ENCODE measurements at regions not wholly inside any gene's neighbourhood (a gene's known extent, or its start where the extent isn't known, plus 50 kb on each side); places are given as distances from the start of the nearest gene placed in this dataset.

GRCh38 chr1:173303984-173304383 lies 96.9 kb upstream of the TNFSF4 start:
- H3K4me3 ChIP-seq (ENCODE audit: low read length in 3 of 3): no peak overlapping the region
- DNase-seq: no peak
- H3K27ac ChIP-seq (ENCODE audit: low read depth in 2 of 2, low read length in 2 of 2): no peak overlapping the region
- intact Hi-C loops (cut with DNase I): no loop called here
- no peaks in the 10 kb centered on the region for H3K36me3 ChIP-seq (ENCODE audit: control insufficient read depth in 2 of 3, insufficient read depth in 3 of 3, low read length in 3 of 3)
- no peaks in the 10 kb centered on the region for H3K4me1 ChIP-seq (ENCODE audit: control insufficient read depth in 2 of 3, insufficient read depth in 2 of 3, low read depth in 1 of 3, low read length in 3 of 3)
- no peaks in the 10 kb centered on the region for H3K9me3 ChIP-seq (ENCODE audit: control insufficient read depth in 2 of 3, insufficient read depth in 1 of 3, low read length in 3 of 3)
- no peak for FAIRE-seq
- H3K27me3 ChIP-seq (ENCODE audit: control insufficient read depth, insufficient read depth, low read length): no peaks in the 10 kb centered on the region
- no peak overlapping the region for H3K9ac ChIP-seq (ENCODE audit: low read length in 3 of 3)
- no peak for TF ChIP-seq CTCF (IDR thresholded peaks at IDR 0.05; ENCODE audit: borderline replicate concordance, extremely low read depth, insufficient read depth)

GRCh38 chr1:173304529-173305227 lies 97.5 kb upstream of the TNFSF4 start:
- TF ChIP-seq CTCF (IDR thresholded peaks at IDR 0.05; ENCODE audit: borderline replicate concordance, extremely low read depth, insufficient read depth): no peak
- FAIRE-seq (no peak), DNase-seq (no peak)
- Histone ChIP-seq H3K4me1 (ENCODE audit: control insufficient read depth in 2 of 3, insufficient read depth in 2 of 3, low read depth in 1 of 3, low read length in 3 of 3) (no peaks in the 10 kb centered on the region), H3K9me3 (ENCODE audit: control insufficient read depth in 2 of 3, insufficient read depth in 1 of 3, low read length in 3 of 3) (no peaks in the 10 kb centered on the region), H3K9ac (ENCODE audit: low read length in 3 of 3) (no peak overlapping the region), H3K4me3 (ENCODE audit: low read length in 3 of 3) (no peak overlapping the region), H3K36me3 (ENCODE audit: control insufficient read depth in 2 of 3, insufficient read depth in 3 of 3, low read length in 3 of 3) (no peaks in the 10 kb centered on the region), H3K27me3 (ENCODE audit: control insufficient read depth, insufficient read depth, low read length) (no peaks in the 10 kb centered on the region), H3K27ac (ENCODE audit: low read depth in 2 of 2, low read length in 2 of 2) (no peak overlapping the region)
- intact Hi-C loops (cut with DNase I): no loop called here

- TF ChIP-seq CTCF (IDR thresholded peaks at IDR 0.05; ENCODE audit: borderline replicate concordance, extremely low read depth, insufficient read depth): no peak
- intact Hi-C loops (cut with DNase I): no loop called here
Measured at GRCh38 chr1:173307845-173308244, 100.7 kb upstream of the TNFSF4 start.

GRCh38 chr1:173314656-173315055 lies 107.5 kb upstream of the TNFSF4 start:
- H3K36me3 ChIP-seq (ENCODE audit: control insufficient read depth in 2 of 3, insufficient read depth in 3 of 3, low read length in 3 of 3): no peaks in the 10 kb centered on the region
- no peak for FAIRE-seq

More at GRCh38 chr1:173307845-173308244, 100.7 kb upstream of the TNFSF4 start:
- H3K27ac ChIP-seq (ENCODE audit: low read depth in 2 of 2, low read length in 2 of 2): no peak overlapping the region
- H3K4me1 ChIP-seq (ENCODE audit: control insufficient read depth in 2 of 3, insufficient read depth in 2 of 3, low read depth in 1 of 3, low read length in 3 of 3): no peaks in the 10 kb centered on the region
- FAIRE-seq: no peak
- H3K27me3 ChIP-seq (ENCODE audit: control insufficient read depth, insufficient read depth, low read length): no peaks in the 10 kb centered on the region
- no peak overlapping the region for H3K9ac ChIP-seq (ENCODE audit: low read length in 3 of 3)
- H3K36me3 ChIP-seq (ENCODE audit: control insufficient read depth in 2 of 3, insufficient read depth in 3 of 3, low read length in 3 of 3): no peaks in the 10 kb centered on the region
- DNase-seq: no peak
- H3K4me3 ChIP-seq (ENCODE audit: low read length in 3 of 3): no peak overlapping the region
- H3K9me3 ChIP-seq (ENCODE audit: control insufficient read depth in 2 of 3, insufficient read depth in 1 of 3, low read length in 3 of 3): no peaks in the 10 kb centered on the region

More at GRCh38 chr1:173314656-173315055, 107.5 kb upstream of the TNFSF4 start:
- no peaks in the 10 kb centered on the region for H3K9me3 ChIP-seq (ENCODE audit: control insufficient read depth in 2 of 3, insufficient read depth in 1 of 3, low read length in 3 of 3)
- no peak overlapping the region for H3K9ac ChIP-seq (ENCODE audit: low read length in 3 of 3)
- H3K27ac ChIP-seq (ENCODE audit: low read depth in 2 of 2, low read length in 2 of 2): no peak overlapping the region
- DNase-seq: no peak
- no peaks in the 10 kb centered on the region for H3K27me3 ChIP-seq (ENCODE audit: control insufficient read depth, insufficient read depth, low read length)
- no peak overlapping the region for H3K4me3 ChIP-seq (ENCODE audit: low read length in 3 of 3)
- no peak for TF ChIP-seq CTCF (IDR thresholded peaks at IDR 0.05; ENCODE audit: borderline replicate concordance, extremely low read depth, insufficient read depth)
- intact Hi-C loops (cut with DNase I): no loop called here
- no peaks in the 10 kb centered on the region for H3K4me1 ChIP-seq (ENCODE audit: control insufficient read depth in 2 of 3, insufficient read depth in 2 of 3, low read depth in 1 of 3, low read length in 3 of 3)

All from kidney (tissue), 13 donors.